ENCODE measurements at regions not wholly inside any gene's neighbourhood (a gene's known extent, or its start where the extent isn't known, plus 50 kb on each side); places are given as distances from the start of the nearest gene placed in this dataset.

DNA sequence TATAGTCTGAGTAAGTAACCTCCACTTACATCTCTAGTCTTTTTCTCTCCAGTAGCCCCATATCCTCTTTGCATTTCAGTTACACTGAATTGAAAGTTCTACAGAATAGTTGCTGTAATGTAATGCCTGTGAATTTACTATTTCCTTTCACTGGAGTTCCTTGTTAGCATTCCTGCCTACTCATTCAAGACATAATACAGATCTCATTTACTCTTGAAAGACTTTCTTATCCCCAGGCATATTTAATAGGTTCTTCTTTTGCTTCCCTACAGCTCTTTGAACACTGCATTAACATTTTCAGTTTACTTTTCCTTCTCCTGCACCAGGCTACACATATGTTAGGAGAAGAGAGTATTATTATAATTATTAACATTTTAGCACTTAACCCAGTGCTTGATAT, 87.6 kb upstream of the OR13F1 start:
- no peak overlapping the region for H2BK5ac ChIP-seq (ENCODE audit: insufficient read length, low read length)
- Mint-ChIP-seq H3K36me3 (ENCODE audit: insufficient read depth in 1 of 3, low read depth in 3 of 3) (peaks cover 6 to 30% (median 17%) of the 10 kb centered on the region in 3 experiments), H3K4me3 (no peak overlapping the region), H3K4me1 (no peaks in the 10 kb centered on the region), H3K27ac (no peak overlapping the region), H3K27me3 (ENCODE audit: low read depth) (no peaks in the 10 kb centered on the region; the same call in 1 of the 2 replicates), H3K9me3 (peaks cover 44 to 48% of the 10 kb centered on the region in 2 experiments)
- H3K4me1 ChIP-seq (ENCODE audit: insufficient read depth, low read length), result no peaks in the 10 kb centered on the region
- TF ChIP-seq, protein P1, sequence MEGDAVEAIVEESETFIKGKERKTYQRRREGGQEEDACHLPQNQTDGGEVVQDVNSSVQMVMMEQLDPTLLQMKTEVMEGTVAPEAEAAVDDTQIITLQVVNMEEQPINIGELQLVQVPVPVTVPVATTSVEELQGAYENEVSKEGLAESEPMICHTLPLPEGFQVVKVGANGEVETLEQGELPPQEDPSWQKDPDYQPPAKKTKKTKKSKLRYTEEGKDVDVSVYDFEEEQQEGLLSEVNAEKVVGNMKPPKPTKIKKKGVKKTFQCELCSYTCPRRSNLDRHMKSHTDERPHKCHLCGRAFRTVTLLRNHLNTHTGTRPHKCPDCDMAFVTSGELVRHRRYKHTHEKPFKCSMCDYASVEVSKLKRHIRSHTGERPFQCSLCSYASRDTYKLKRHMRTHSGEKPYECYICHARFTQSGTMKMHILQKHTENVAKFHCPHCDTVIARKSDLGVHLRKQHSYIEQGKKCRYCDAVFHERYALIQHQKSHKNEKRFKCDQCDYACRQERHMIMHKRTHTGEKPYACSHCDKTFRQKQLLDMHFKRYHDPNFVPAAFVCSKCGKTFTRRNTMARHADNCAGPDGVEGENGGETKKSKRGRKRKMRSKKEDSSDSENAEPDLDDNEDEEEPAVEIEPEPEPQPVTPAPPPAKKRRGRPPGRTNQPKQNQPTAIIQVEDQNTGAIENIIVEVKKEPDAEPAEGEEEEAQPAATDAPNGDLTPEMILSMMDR (conservative IDR thresholded peaks at IDR 0.05), result no peak
- H3K79me2 ChIP-seq (ENCODE audit: insufficient read depth, low read length), result no peaks in the 10 kb centered on the region
- H3K56ac ChIP-seq (ENCODE audit: insufficient read length, low read depth, low read length), result no peak overlapping the region
- H3K23ac ChIP-seq (ENCODE audit: insufficient read length, low read depth, low read length), result no peak overlapping the region
- no peaks in the 10 kb centered on the region for H4K20me1 ChIP-seq (ENCODE audit: control insufficient read depth, insufficient read depth, insufficient read length)
- H3K4me2 ChIP-seq (ENCODE audit: insufficient read depth, insufficient read length, low read length), result no peak overlapping the region
- H3K14ac ChIP-seq (ENCODE audit: insufficient read depth, low read length), result no peak overlapping the region
- H2BK20ac ChIP-seq (ENCODE audit: low read depth, low read length, poor library complexity, severe bottlenecking), result no peak overlapping the region
- no peak overlapping the region for H2AK5ac ChIP-seq (ENCODE audit: insufficient read length, low read length)
- H4K91ac ChIP-seq (ENCODE audit: insufficient read length, low read depth, low read length), result no peak overlapping the region
- H3K18ac ChIP-seq (ENCODE audit: insufficient read length, low read depth, low read length), result no peak overlapping the region
- no peaks in the 10 kb centered on the region for H3K23me2 ChIP-seq (ENCODE audit: insufficient read length, low read depth, low read length, poor library complexity, severe bottlenecking)
- no peaks in the 10 kb centered on the region for H3K9me3 ChIP-seq (ENCODE audit: control insufficient read depth, low read depth, low read length)
- H2BK120ac ChIP-seq (ENCODE audit: low read depth, low read length, poor library complexity, severe bottlenecking), result no peak overlapping the region
- no peaks in the 10 kb centered on the region for H3K27me3 ChIP-seq (ENCODE audit: insufficient read depth, low read length)
- no peak overlapping the region for H2BK15ac ChIP-seq (ENCODE audit: low read depth, low read length)
- no peak overlapping the region for H3T11ph ChIP-seq (ENCODE audit: low read length)
- no peak overlapping the region for H4K5ac ChIP-seq (ENCODE audit: insufficient read length, low read depth, low read length)
- H3K27ac ChIP-seq (ENCODE audit: insufficient read length, low read depth, low read length), result no peak overlapping the region
- no peak overlapping the region for H3K9ac ChIP-seq (ENCODE audit: extremely low read depth, insufficient read length, low read length)
- DNase-seq, result no peak
- H3K79me1 ChIP-seq (ENCODE audit: insufficient read depth, low read depth, low read length, poor library complexity, severe bottlenecking), result no peaks in the 10 kb centered on the region
- H2AFZ ChIP-seq (ENCODE audit: low read length), result no peak overlapping the region
- no peak overlapping the region for H4K8ac ChIP-seq (replicated peaks; ENCODE audit: insufficient read length, low read depth, low read length)
- no peak overlapping the region for H2BK12ac ChIP-seq (ENCODE audit: insufficient read length, low read depth, low read length)
- H3K4ac ChIP-seq (ENCODE audit: low read depth, low read length), result no peak overlapping the region

Measured in H9 (cell line).